ENCODE measurements at regions not wholly inside any gene's neighbourhood (a gene's known extent, or its start where the extent isn't known, plus 50 kb on each side); places are given as distances from the start of the nearest gene placed in this dataset.

DNA sequence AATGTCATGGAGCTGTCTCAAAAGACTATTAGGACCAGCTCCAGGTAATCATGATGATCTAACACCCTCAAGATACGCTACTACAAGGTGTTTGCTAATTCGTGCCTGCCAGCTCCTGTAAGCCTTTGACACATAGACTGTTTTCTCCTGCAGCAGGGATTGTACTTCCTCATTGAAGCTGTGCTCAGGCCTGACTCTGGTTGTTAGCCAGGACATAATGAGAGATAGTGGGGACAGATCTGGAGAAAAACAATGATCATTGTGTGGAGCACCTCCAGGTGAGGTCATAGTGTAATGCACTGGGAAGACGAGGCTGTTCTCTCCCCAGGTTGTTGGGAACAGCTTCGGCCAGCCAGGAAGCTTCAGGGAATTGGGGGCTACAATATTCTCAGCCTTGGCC lies 94.6 kb downstream of the SETD4 start:
- TF ChIP-seq EZH2phosphoT487 (IDR thresholded peaks at IDR 0.05; ENCODE audit: borderline replicate concordance, low read depth): no peak
- TF ChIP-seq RCOR1 (IDR thresholded peaks at IDR 0.05; ENCODE audit: low read length): no peak
- TF ChIP-seq, protein P1, sequence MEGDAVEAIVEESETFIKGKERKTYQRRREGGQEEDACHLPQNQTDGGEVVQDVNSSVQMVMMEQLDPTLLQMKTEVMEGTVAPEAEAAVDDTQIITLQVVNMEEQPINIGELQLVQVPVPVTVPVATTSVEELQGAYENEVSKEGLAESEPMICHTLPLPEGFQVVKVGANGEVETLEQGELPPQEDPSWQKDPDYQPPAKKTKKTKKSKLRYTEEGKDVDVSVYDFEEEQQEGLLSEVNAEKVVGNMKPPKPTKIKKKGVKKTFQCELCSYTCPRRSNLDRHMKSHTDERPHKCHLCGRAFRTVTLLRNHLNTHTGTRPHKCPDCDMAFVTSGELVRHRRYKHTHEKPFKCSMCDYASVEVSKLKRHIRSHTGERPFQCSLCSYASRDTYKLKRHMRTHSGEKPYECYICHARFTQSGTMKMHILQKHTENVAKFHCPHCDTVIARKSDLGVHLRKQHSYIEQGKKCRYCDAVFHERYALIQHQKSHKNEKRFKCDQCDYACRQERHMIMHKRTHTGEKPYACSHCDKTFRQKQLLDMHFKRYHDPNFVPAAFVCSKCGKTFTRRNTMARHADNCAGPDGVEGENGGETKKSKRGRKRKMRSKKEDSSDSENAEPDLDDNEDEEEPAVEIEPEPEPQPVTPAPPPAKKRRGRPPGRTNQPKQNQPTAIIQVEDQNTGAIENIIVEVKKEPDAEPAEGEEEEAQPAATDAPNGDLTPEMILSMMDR (IDR thresholded peaks at IDR 0.05): no peak
- TF ChIP-seq SMC3 (IDR thresholded peaks at IDR 0.05; ENCODE audit: low read depth, low read length): no peak

Measured in SK-N-SH (cell line).